ENCODE measurements at regions not wholly inside any gene's neighbourhood (a gene's known extent, or its start where the extent isn't known, plus 50 kb on each side); places are given as distances from the start of the nearest gene placed in this dataset.

DNA sequence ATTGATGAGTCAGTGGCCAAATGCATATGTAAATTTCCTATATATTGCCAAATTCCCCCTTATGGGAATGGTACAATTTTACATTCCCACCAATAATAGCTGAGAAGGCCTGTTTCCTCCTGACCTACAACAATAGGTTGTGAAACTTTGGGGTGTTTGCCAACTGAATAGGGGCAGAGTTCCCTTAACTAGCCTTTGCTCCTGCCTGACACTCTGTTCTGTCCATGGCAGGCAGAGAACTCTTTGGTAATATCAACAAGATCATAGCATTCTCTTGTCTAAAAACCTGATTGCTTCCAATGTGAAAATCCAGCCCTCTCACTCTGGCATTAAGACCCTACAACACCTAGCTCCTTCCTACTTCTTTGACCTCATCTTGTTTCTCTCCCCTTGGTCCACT is 149.7 kb downstream of the HAPSTR1 start (continued):
- TF ChIP-seq CTCF (IDR thresholded peaks at IDR 0.05) (no peak), FOXK1 (CRISPR knock-in tag; IDR thresholded peaks at IDR 0.05) (no peak), NR3C1 (CRISPR knock-in tag; conservative IDR thresholded peaks at IDR 0.05; ENCODE audit: low read depth) (no peak)

- Mint-ChIP-seq H3K4me3 (no peak overlapping the region), H3K9me3 (peaks cover 3% of the 10 kb centered on the region; the same call in 1 of the 2 replicates), H3K27me3 (ENCODE audit: low read depth) (peaks cover 3% of the 10 kb centered on the region), H3K4me1 (peaks cover 4% of the 10 kb centered on the region), H3K36me3 (no peaks in the 10 kb centered on the region), H3K27ac (no peak overlapping the region)
- CTCF ChIA-PET = interaction anchor here (0.9 to 1.3 kb wide), 2 partner anchors 8 to 932 kb away, joined by 3 to 8 read pairs; no protein-coding TSS in a partner anchor
- TF ChIP-seq NFATC4 (CRISPR knock-in tag; IDR thresholded peaks at IDR 0.05) = no peak
- TF ChIP-seq ZNF416 (CRISPR knock-in tag; IDR thresholded peaks at IDR 0.05) = no peak
- TF ChIP-seq FOXK1 (CRISPR knock-in tag; IDR thresholded peaks at IDR 0.05) = no peak
- TF ChIP-seq MYBL2 (CRISPR knock-in tag; IDR thresholded peaks at IDR 0.05) = no peak
- no peak for TF ChIP-seq STAT6 (CRISPR knock-in tag; conservative IDR thresholded peaks at IDR 0.05; ENCODE audit: low read depth)
- no peak for TF ChIP-seq NR3C1 (CRISPR knock-in tag; conservative IDR thresholded peaks at IDR 0.05; ENCODE audit: low read depth)
- TF ChIP-seq, protein P1, sequence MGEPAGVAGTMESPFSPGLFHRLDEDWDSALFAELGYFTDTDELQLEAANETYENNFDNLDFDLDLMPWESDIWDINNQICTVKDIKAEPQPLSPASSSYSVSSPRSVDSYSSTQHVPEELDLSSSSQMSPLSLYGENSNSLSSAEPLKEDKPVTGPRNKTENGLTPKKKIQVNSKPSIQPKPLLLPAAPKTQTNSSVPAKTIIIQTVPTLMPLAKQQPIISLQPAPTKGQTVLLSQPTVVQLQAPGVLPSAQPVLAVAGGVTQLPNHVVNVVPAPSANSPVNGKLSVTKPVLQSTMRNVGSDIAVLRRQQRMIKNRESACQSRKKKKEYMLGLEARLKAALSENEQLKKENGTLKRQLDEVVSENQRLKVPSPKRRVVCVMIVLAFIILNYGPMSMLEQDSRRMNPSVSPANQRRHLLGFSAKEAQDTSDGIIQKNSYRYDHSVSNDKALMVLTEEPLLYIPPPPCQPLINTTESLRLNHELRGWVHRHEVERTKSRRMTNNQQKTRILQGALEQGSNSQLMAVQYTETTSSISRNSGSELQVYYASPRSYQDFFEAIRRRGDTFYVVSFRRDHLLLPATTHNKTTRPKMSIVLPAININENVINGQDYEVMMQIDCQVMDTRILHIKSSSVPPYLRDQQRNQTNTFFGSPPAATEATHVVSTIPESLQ (CRISPR knock-in tag; IDR thresholded peaks at IDR 0.05) = no peak
- POLR2A ChIA-PET = interaction anchor here (0.7 to 0.8 kb wide), 2 partner anchors 568 to 578 kb away, joined by 3 to 6 read pairs; no protein-coding TSS in a partner anchor
- DNase-seq (ENCODE audit: low spot score) (no peak), ATAC-seq (peak; percentile 50)
Measured at GRCh38 chr16:9248162-9248561, 156.7 kb downstream of the HAPSTR1 start.

DNA sequence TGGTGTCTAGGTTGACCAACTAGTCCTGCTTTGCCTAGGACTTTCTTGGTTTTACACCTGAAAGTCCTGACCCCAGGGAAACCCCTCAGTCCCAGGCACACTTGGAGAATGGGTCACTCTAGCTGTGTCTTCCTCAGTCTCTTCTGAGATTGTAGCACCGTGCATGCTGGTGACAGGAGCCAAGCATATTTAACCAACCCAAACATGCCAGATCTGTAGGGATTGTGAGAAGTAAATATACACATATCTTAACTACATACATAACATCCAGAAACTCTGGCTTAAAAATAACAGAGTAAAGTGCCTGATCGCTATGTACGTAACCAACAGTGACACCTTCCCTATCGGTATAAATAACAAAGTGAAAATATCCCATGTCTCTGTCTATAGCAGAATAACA is 158.1 kb downstream of the HAPSTR1 start:
- CTCF ChIA-PET = no interaction called here
- ATAC-seq (no peak), DNase-seq (ENCODE audit: low spot score) (no peak)
- H3K4me3 Mint-ChIP-seq = no peak overlapping the region
- peaks cover 3% of the 10 kb centered on the region for H3K27me3 Mint-ChIP-seq (ENCODE audit: low read depth)
- H3K9me3 Mint-ChIP-seq = peaks cover 13% of the 10 kb centered on the region
- H3K36me3 Mint-ChIP-seq = no peaks in the 10 kb centered on the region
- POLR2A ChIA-PET = interaction anchor here (0.7 kb wide), 1 partner anchor 21 kb away, joined by 4 read pairs; no protein-coding TSS in a partner anchor
- peaks cover 4% of the 10 kb centered on the region for H3K4me1 Mint-ChIP-seq
- H3K27ac Mint-ChIP-seq = no peak overlapping the region
- TF ChIP-seq HMGXB4 (CRISPR knock-in tag; IDR thresholded peaks at IDR 0.05) (no peak), SMAD4 (CRISPR knock-in tag; IDR thresholded peaks at IDR 0.05) (no peak), OVOL2 (CRISPR knock-in tag; IDR thresholded peaks at IDR 0.05; ENCODE audit: borderline replicate concordance) (no peak), TCF7 (CRISPR knock-in tag; IDR thresholded peaks at IDR 0.05; ENCODE audit: low read depth) (no peak), ZNF423 (CRISPR knock-in tag; IDR thresholded peaks at IDR 0.05) (no peak), ZBTB43 (CRISPR knock-in tag; IDR thresholded peaks at IDR 0.05) (no peak), CTCF (IDR thresholded peaks at IDR 0.05) (no peak), SOX15 (CRISPR knock-in tag; IDR thresholded peaks at IDR 0.05) (no peak), TEAD4 (CRISPR knock-in tag; IDR thresholded peaks at IDR 0.05) (no peak), ELF4 (CRISPR knock-in tag; IDR thresholded peaks at IDR 0.05; ENCODE audit: low read depth) (no peak)
- TF ChIP-seq, protein P1 (CRISPR knock-in tag; IDR thresholded peaks at IDR 0.05) = no peak

All from WTC11 (cell line).